ENCODE measurements at regions not wholly inside any gene's neighbourhood (a gene's known extent, or its start where the extent isn't known, plus 50 kb on each side); places are given as distances from the start of the nearest gene placed in this dataset.

GRCh38 chr7:16033233-16033632 is 346.8 kb upstream of the MEOX2 start (continued):
- no peak for TF ChIP-seq MAX (IDR thresholded peaks at IDR 0.05)
- TF ChIP-seq FOXA2 (IDR thresholded peaks at IDR 0.05) = no peak

DNA sequence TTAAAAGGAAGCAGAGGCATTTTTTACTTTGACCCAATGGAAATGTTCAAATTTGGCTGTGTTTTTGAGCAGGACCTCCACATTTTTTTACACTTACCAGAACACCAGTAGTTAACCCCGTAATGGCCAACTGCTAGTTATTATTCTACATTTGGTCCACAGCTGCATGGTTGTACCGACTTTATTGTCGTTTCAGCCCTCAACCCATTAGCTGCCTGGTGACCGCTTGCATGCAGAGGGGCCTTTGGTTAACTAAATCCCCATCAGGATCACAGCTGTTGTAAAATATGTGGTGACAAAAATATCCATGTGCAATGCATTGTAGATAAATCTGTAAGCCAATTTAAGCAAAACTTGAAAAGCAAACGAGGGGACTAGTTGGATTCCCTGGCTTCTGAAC is 342.2 kb upstream of the MEOX2 start:
- no peaks in the 10 kb centered on the region for H3K4me1 ChIP-seq (ENCODE audit: control insufficient read depth in 4 of 4, insufficient read depth in 4 of 4, low read length in 3 of 4)
- H3K27me3 ChIP-seq (ENCODE audit: control insufficient read depth in 4 of 4, insufficient read depth in 4 of 4, low read length in 3 of 4) = no peaks in the 10 kb centered on the region
- H3K36me3 ChIP-seq (ENCODE audit: control insufficient read depth in 4 of 4, insufficient read depth in 3 of 4, low read depth in 1 of 4, low read length in 3 of 4) = no peaks in the 10 kb centered on the region
- no peak overlapping the region for H3K27ac ChIP-seq (ENCODE audit: low read depth in 1 of 2, low read length in 2 of 2)
- H3K9me3 ChIP-seq (ENCODE audit: control insufficient read depth in 4 of 4, low read length in 3 of 4) = no peaks in the 10 kb centered on the region
- H3K9ac ChIP-seq (ENCODE audit: low read depth in 1 of 2, low read length in 2 of 2) = no peak overlapping the region
- no peak for DNase-seq (ENCODE audit: low spot score)
- H3K4me3 ChIP-seq (ENCODE audit: low read depth in 1 of 3, low read length in 3 of 3) = no peak overlapping the region
- WGBS = 79% methylated on average over 5 of the region's 5 CpGs
- TF ChIP-seq MAX (IDR thresholded peaks at IDR 0.05) (no peak), RAD21 (IDR thresholded peaks at IDR 0.05) (no peak)

- Histone ChIP-seq H3K9me3 (ENCODE audit: control insufficient read depth in 4 of 4, low read length in 3 of 4) (no peaks in the 10 kb centered on the region), H3K27ac (ENCODE audit: low read depth in 1 of 2, low read length in 2 of 2) (no peak overlapping the region), H3K4me1 (ENCODE audit: control insufficient read depth in 4 of 4, insufficient read depth in 4 of 4, low read length in 3 of 4) (no peaks in the 10 kb centered on the region), H3K27me3 (ENCODE audit: control insufficient read depth in 4 of 4, insufficient read depth in 4 of 4, low read length in 3 of 4) (no peaks in the 10 kb centered on the region), H3K4me3 (ENCODE audit: low read depth in 1 of 3, low read length in 3 of 3) (no peak overlapping the region), H3K9ac (ENCODE audit: low read depth in 1 of 2, low read length in 2 of 2) (no peak overlapping the region), H3K36me3 (ENCODE audit: control insufficient read depth in 4 of 4, insufficient read depth in 3 of 4, low read depth in 1 of 4, low read length in 3 of 4) (no peaks in the 10 kb centered on the region)
- no peak for TF ChIP-seq ZBTB33 (IDR thresholded peaks at IDR 0.05)
- TF ChIP-seq REST (IDR thresholded peaks at IDR 0.05) = no peak
- no peak for TF ChIP-seq RXRA (IDR thresholded peaks at IDR 0.05)
- TF ChIP-seq EGR1 (IDR thresholded peaks at IDR 0.05; ENCODE audit: low read depth in 2 of 2) = no peak
- no peak for TF ChIP-seq MAX (IDR thresholded peaks at IDR 0.05)
- TF ChIP-seq CTCF (IDR thresholded peaks at IDR 0.05; ENCODE audit: low read depth, low read length, missing input control) = no peak
- TF ChIP-seq ATF3 (IDR thresholded peaks at IDR 0.05) = no peak
- TF ChIP-seq FOXA1 (IDR thresholded peaks at IDR 0.05) = no peak
- no peak for TF ChIP-seq HNF4A (conservative IDR thresholded peaks at IDR 0.05)
- no peak for TF ChIP-seq NR2F2 (IDR thresholded peaks at IDR 0.05)
- TF ChIP-seq GABPA (IDR thresholded peaks at IDR 0.05 in 1 of 2, conservative IDR thresholded peaks at IDR 0.05 in 1 of 2) = no peak
- DNase-seq (ENCODE audit: low spot score) = no peak
- 71% methylated on average over 2 of the region's 2 CpGs for WGBS
Observed at GRCh38 chr7:16028103-16028502, 341.6 kb upstream of the MEOX2 start.

Measured in liver (tissue), 8 donors.